ENCODE measurements at regions not wholly inside any gene's neighbourhood (a gene's known extent, or its start where the extent isn't known, plus 50 kb on each side); places are given as distances from the start of the nearest gene placed in this dataset.

GRCh38 chr16:74143171-74143570 is 153.4 kb upstream of the PSMD7 start:
- Histone ChIP-seq H3K36me3 (ENCODE audit: control insufficient read depth in 3 of 3, insufficient read depth in 3 of 3, low read length in 3 of 3) (no peaks in the 10 kb centered on the region), H3K4me1 (ENCODE audit: control insufficient read depth in 3 of 3, insufficient read depth in 3 of 3, low read length in 3 of 3) (no peaks in the 10 kb centered on the region), H3K27me3 (ENCODE audit: control insufficient read depth in 3 of 3, insufficient read depth in 3 of 3, low read length in 3 of 3) (no peaks in the 10 kb centered on the region), H3K9ac (ENCODE audit: low read depth in 1 of 3, low read length in 3 of 3) (no peak overlapping the region), H3K4me3 (ENCODE audit: low read length in 3 of 3) (no peak overlapping the region), H3K9me3 (ENCODE audit: control insufficient read depth in 3 of 3, low read length in 3 of 3) (no peaks in the 10 kb centered on the region), H3K27ac (ENCODE audit: low read depth, low read length) (no peak overlapping the region)

- H3K9me3 ChIP-seq (ENCODE audit: control insufficient read depth in 3 of 3, low read length in 3 of 3), result no peaks in the 10 kb centered on the region
- no peaks in the 10 kb centered on the region for H3K36me3 ChIP-seq (ENCODE audit: control insufficient read depth in 3 of 3, insufficient read depth in 3 of 3, low read length in 3 of 3)
- no peaks in the 10 kb centered on the region for H3K4me1 ChIP-seq (ENCODE audit: control insufficient read depth in 3 of 3, insufficient read depth in 3 of 3, low read length in 3 of 3)
- H3K4me3 ChIP-seq (ENCODE audit: low read length in 3 of 3), result no peak overlapping the region
- no peak overlapping the region for H3K27ac ChIP-seq (ENCODE audit: low read depth, low read length)
- no peak overlapping the region for H3K9ac ChIP-seq (ENCODE audit: low read depth in 1 of 3, low read length in 3 of 3)
- no peaks in the 10 kb centered on the region for H3K27me3 ChIP-seq (ENCODE audit: control insufficient read depth in 3 of 3, insufficient read depth in 3 of 3, low read length in 3 of 3)
Observed at GRCh38 chr16:74141015-74141414, 155.6 kb upstream of the PSMD7 start.

GRCh38 chr16:74140557-74140956 is 156.1 kb upstream of the PSMD7 start:
- H3K27ac ChIP-seq (ENCODE audit: low read depth, low read length), result no peak overlapping the region
- H3K27me3 ChIP-seq (ENCODE audit: control insufficient read depth in 3 of 3, insufficient read depth in 3 of 3, low read length in 3 of 3), result no peaks in the 10 kb centered on the region
- no peaks in the 10 kb centered on the region for H3K4me1 ChIP-seq (ENCODE audit: control insufficient read depth in 3 of 3, insufficient read depth in 3 of 3, low read length in 3 of 3)
- no peaks in the 10 kb centered on the region for H3K9me3 ChIP-seq (ENCODE audit: control insufficient read depth in 3 of 3, low read length in 3 of 3)
- no peaks in the 10 kb centered on the region for H3K36me3 ChIP-seq (ENCODE audit: control insufficient read depth in 3 of 3, insufficient read depth in 3 of 3, low read length in 3 of 3)
- no peak overlapping the region for H3K9ac ChIP-seq (ENCODE audit: low read depth in 1 of 3, low read length in 3 of 3)
- no peak overlapping the region for H3K4me3 ChIP-seq (ENCODE audit: low read length in 3 of 3)

- H3K27ac ChIP-seq (ENCODE audit: low read depth, low read length), result no peak overlapping the region
- no peaks in the 10 kb centered on the region for H3K27me3 ChIP-seq (ENCODE audit: control insufficient read depth in 3 of 3, insufficient read depth in 3 of 3, low read length in 3 of 3)
Observed at GRCh38 chr16:74123826-74124225, 172.8 kb upstream of the PSMD7 start.

GRCh38 chr16:74123195-74123594 is 173.4 kb upstream of the PSMD7 start:
- no peak overlapping the region for H3K27ac ChIP-seq (ENCODE audit: low read depth, low read length)
- no peaks in the 10 kb centered on the region for H3K36me3 ChIP-seq (ENCODE audit: control insufficient read depth in 3 of 3, insufficient read depth in 3 of 3, low read length in 3 of 3)
- no peak overlapping the region for H3K9ac ChIP-seq (ENCODE audit: low read depth in 1 of 3, low read length in 3 of 3)
- no peaks in the 10 kb centered on the region for H3K27me3 ChIP-seq (ENCODE audit: control insufficient read depth in 3 of 3, insufficient read depth in 3 of 3, low read length in 3 of 3)
- H3K4me1 ChIP-seq (ENCODE audit: control insufficient read depth in 3 of 3, insufficient read depth in 3 of 3, low read length in 3 of 3), result no peaks in the 10 kb centered on the region
- no peak overlapping the region for H3K4me3 ChIP-seq (ENCODE audit: low read length in 3 of 3)
- no peaks in the 10 kb centered on the region for H3K9me3 ChIP-seq (ENCODE audit: control insufficient read depth in 3 of 3, low read length in 3 of 3)

More at GRCh38 chr16:74123826-74124225, 172.8 kb upstream of the PSMD7 start:
- Histone ChIP-seq H3K9ac (ENCODE audit: low read depth in 1 of 3, low read length in 3 of 3) (no peak overlapping the region), H3K4me3 (ENCODE audit: low read length in 3 of 3) (no peak overlapping the region), H3K4me1 (ENCODE audit: control insufficient read depth in 3 of 3, insufficient read depth in 3 of 3, low read length in 3 of 3) (no peaks in the 10 kb centered on the region), H3K36me3 (ENCODE audit: control insufficient read depth in 3 of 3, insufficient read depth in 3 of 3, low read length in 3 of 3) (no peaks in the 10 kb centered on the region), H3K9me3 (ENCODE audit: control insufficient read depth in 3 of 3, low read length in 3 of 3) (no peaks in the 10 kb centered on the region)

- H3K27ac ChIP-seq (ENCODE audit: low read depth, low read length), result no peak overlapping the region
- H3K4me1 ChIP-seq (ENCODE audit: control insufficient read depth in 3 of 3, insufficient read depth in 3 of 3, low read length in 3 of 3), result no peaks in the 10 kb centered on the region
- no peak overlapping the region for H3K4me3 ChIP-seq (ENCODE audit: low read length in 3 of 3)
- no peaks in the 10 kb centered on the region for H3K9me3 ChIP-seq (ENCODE audit: control insufficient read depth in 3 of 3, low read length in 3 of 3)
- no peak overlapping the region for H3K9ac ChIP-seq (ENCODE audit: low read depth in 1 of 3, low read length in 3 of 3)
- no peaks in the 10 kb centered on the region for H3K36me3 ChIP-seq (ENCODE audit: control insufficient read depth in 3 of 3, insufficient read depth in 3 of 3, low read length in 3 of 3)
- no peaks in the 10 kb centered on the region for H3K27me3 ChIP-seq (ENCODE audit: control insufficient read depth in 3 of 3, insufficient read depth in 3 of 3, low read length in 3 of 3)
Observed at GRCh38 chr16:74117798-74118197, 178.8 kb upstream of the PSMD7 start.

GRCh38 chr16:74113545-74113944 is 183.1 kb upstream of the PSMD7 start:
- Histone ChIP-seq H3K27me3 (ENCODE audit: control insufficient read depth in 3 of 3, insufficient read depth in 3 of 3, low read length in 3 of 3) (no peaks in the 10 kb centered on the region), H3K4me3 (ENCODE audit: low read length in 3 of 3) (no peak overlapping the region), H3K27ac (ENCODE audit: low read depth, low read length) (no peak overlapping the region), H3K9ac (ENCODE audit: low read depth in 1 of 3, low read length in 3 of 3) (no peak overlapping the region), H3K4me1 (ENCODE audit: control insufficient read depth in 3 of 3, insufficient read depth in 3 of 3, low read length in 3 of 3) (no peaks in the 10 kb centered on the region), H3K9me3 (ENCODE audit: control insufficient read depth in 3 of 3, low read length in 3 of 3) (no peaks in the 10 kb centered on the region), H3K36me3 (ENCODE audit: control insufficient read depth in 3 of 3, insufficient read depth in 3 of 3, low read length in 3 of 3) (no peaks in the 10 kb centered on the region)

GRCh38 chr16:74111456-74111982 is 185.1 kb upstream of the PSMD7 start:
- H3K27me3 ChIP-seq (ENCODE audit: control insufficient read depth in 3 of 3, insufficient read depth in 3 of 3, low read length in 3 of 3), result no peaks in the 10 kb centered on the region
- H3K9me3 ChIP-seq (ENCODE audit: control insufficient read depth in 3 of 3, low read length in 3 of 3), result no peaks in the 10 kb centered on the region
- no peaks in the 10 kb centered on the region for H3K4me1 ChIP-seq (ENCODE audit: control insufficient read depth in 3 of 3, insufficient read depth in 3 of 3, low read length in 3 of 3)
- H3K9ac ChIP-seq (ENCODE audit: low read depth in 1 of 3, low read length in 3 of 3), result no peak overlapping the region
- H3K36me3 ChIP-seq (ENCODE audit: control insufficient read depth in 3 of 3, insufficient read depth in 3 of 3, low read length in 3 of 3), result no peaks in the 10 kb centered on the region
- no peak overlapping the region for H3K27ac ChIP-seq (ENCODE audit: low read depth, low read length)
- no peak overlapping the region for H3K4me3 ChIP-seq (ENCODE audit: low read length in 3 of 3)

GRCh38 chr16:74107795-74108610 is 188.6 kb upstream of the PSMD7 start:
- Histone ChIP-seq H3K4me3 (ENCODE audit: low read length in 3 of 3) (no peak overlapping the region), H3K27ac (ENCODE audit: low read depth, low read length) (no peak overlapping the region), H3K9ac (ENCODE audit: low read depth in 1 of 3, low read length in 3 of 3) (no peak overlapping the region), H3K4me1 (ENCODE audit: control insufficient read depth in 3 of 3, insufficient read depth in 3 of 3, low read length in 3 of 3) (no peaks in the 10 kb centered on the region), H3K9me3 (ENCODE audit: control insufficient read depth in 3 of 3, low read length in 3 of 3) (no peaks in the 10 kb centered on the region), H3K36me3 (ENCODE audit: control insufficient read depth in 3 of 3, insufficient read depth in 3 of 3, low read length in 3 of 3) (no peaks in the 10 kb centered on the region), H3K27me3 (ENCODE audit: control insufficient read depth in 3 of 3, insufficient read depth in 3 of 3, low read length in 3 of 3) (no peaks in the 10 kb centered on the region)

GRCh38 chr16:74104022-74104421 is 192.6 kb upstream of the PSMD7 start:
- H3K4me3 ChIP-seq (ENCODE audit: low read length in 3 of 3), result no peak overlapping the region
- H3K9ac ChIP-seq (ENCODE audit: low read depth in 1 of 3, low read length in 3 of 3), result no peak overlapping the region
- H3K9me3 ChIP-seq (ENCODE audit: control insufficient read depth in 3 of 3, low read length in 3 of 3), result no peaks in the 10 kb centered on the region
- no peak overlapping the region for H3K27ac ChIP-seq (ENCODE audit: low read depth, low read length)
- H3K4me1 ChIP-seq (ENCODE audit: control insufficient read depth in 3 of 3, insufficient read depth in 3 of 3, low read length in 3 of 3), result no peaks in the 10 kb centered on the region
- H3K36me3 ChIP-seq (ENCODE audit: control insufficient read depth in 3 of 3, insufficient read depth in 3 of 3, low read length in 3 of 3), result no peaks in the 10 kb centered on the region
- no peaks in the 10 kb centered on the region for H3K27me3 ChIP-seq (ENCODE audit: control insufficient read depth in 3 of 3, insufficient read depth in 3 of 3, low read length in 3 of 3)

All from skeletal muscle tissue (tissue), 3 donors.